A673 (cell line): ENCODE measurements at regions not wholly inside any gene's neighbourhood (a gene's known extent, or its start where the extent isn't known, plus 50 kb on each side); places are given as distances from the start of the nearest gene placed in this dataset.

ENCODE experiments used
- BruUV-seq: library from RNA; stranded (reverse); fragments of 400-500 nt; replicated peaks from 2 replicates; lab custom pipeline; 2021; lab: Mats Ljungman, UMichigan
- CTCF ChIA-PET: fragments of 300-600 bp; sonication (Branson Sonifier 250); formaldehyde crosslinking; loops from one replicate; lab custom pipeline; 2022; ENCODE audit warnings: antibody characterized with exemption; lab: Charles Lee
- POLR2A ChIA-PET: fragments of 300-600 bp; sonication (Branson Sonifier 250); formaldehyde crosslinking; loops from one replicate; lab custom pipeline; 2022; ENCODE audit warnings: antibody characterized with exemption; ENCODE audit not compliant: low non-redundant PET; lab: Charles Lee
- DNase-seq: peaks from one replicate; pipeline ENCODE4 v3.0.0-alpha.2; 2015; ENCODE audit warnings: low spot score
- H3K27ac ChIP-seq: fragments of 200-600 bp; sonication (generic); 2 replicates; pipeline ENCODE4 v1.5.1; 2016; ENCODE audit warnings: mixed run types, low read depth, mild to moderate bottlenecking, mixed read lengths, antibody characterized with exemption, low read length; ENCODE audit not compliant: poor library complexity, severe bottlenecking
- H3K27me3 ChIP-seq: fragments of 200-600 bp; sonication (generic); replicated peaks from 2 replicates; pipeline ENCODE4 v1.6.1; 2017; ENCODE audit warnings: mixed run types, low read depth, mild to moderate bottlenecking, mixed read lengths, antibody characterized with exemption, low read length; ENCODE audit not compliant: insufficient read depth, poor library complexity
- H3K36me3 ChIP-seq: fragments of 200-600 bp; sonication (generic); 2 replicates; pipeline ENCODE4 v1.6.1; 2016; ENCODE audit warnings: mixed run types, mild to moderate bottlenecking, mixed read lengths, antibody characterized with exemption, low read length; ENCODE audit not compliant: insufficient read depth, poor library complexity, severe bottlenecking
- H3K4me1 ChIP-seq: fragments of 200-600 bp; sonication (generic); 2 replicates; pipeline ENCODE4 v1.6.1; 2017; ENCODE audit warnings: mixed run types, mild to moderate bottlenecking, mixed read lengths, antibody characterized with exemption, low read length; ENCODE audit not compliant: insufficient read depth, poor library complexity, severe bottlenecking
- H3K4me3 ChIP-seq: fragments of 200-600 bp; sonication (generic); 2 replicates; pipeline ENCODE4 v1.5.1; 2016; ENCODE audit warnings: low read depth, mixed run types, mild to moderate bottlenecking, mixed read lengths, low read length; ENCODE audit not compliant: poor library complexity, severe bottlenecking
- H3K9me3 ChIP-seq: fragments of 200-600 bp; sonication (generic); 2 replicates; pipeline ENCODE4 v1.6.1; 2016; ENCODE audit warnings: mixed run types, low read depth, mild to moderate bottlenecking, mixed read lengths, antibody characterized with exemption, low read length; ENCODE audit not compliant: poor library complexity, severe bottlenecking
- EZH2 ChIP-seq: fragments of 200-600 bp; sonication (generic); IDR thresholded peaks from 2 replicates; pipeline ENCODE4 v1.6.1; 2017; ENCODE audit warnings: borderline replicate concordance, low read depth, mild to moderate bottlenecking, mixed read lengths, antibody characterized with exemption, low read length; ENCODE audit not compliant: poor library complexity, severe bottlenecking
- intact Hi-C: fragments of 100-400 bp; cut with micrococcal nuclease; formaldehyde crosslinking; loops from one replicate; pipeline ENCODE4 v1.10.0; 2022; ENCODE audit not compliant: unreplicated experiment
- TF ChIP-seq, protein P1 (sequence below): fragments of 300-800, 200-600 bp; sonication (generic); conservative IDR thresholded peaks from 2 replicates; pipeline ENCODE4 v1.5.1; 2017; ENCODE audit warnings: low read depth, mild to moderate bottlenecking, antibody characterized with exemption, low read length, moderate library complexity, mixed read lengths

DNA sequence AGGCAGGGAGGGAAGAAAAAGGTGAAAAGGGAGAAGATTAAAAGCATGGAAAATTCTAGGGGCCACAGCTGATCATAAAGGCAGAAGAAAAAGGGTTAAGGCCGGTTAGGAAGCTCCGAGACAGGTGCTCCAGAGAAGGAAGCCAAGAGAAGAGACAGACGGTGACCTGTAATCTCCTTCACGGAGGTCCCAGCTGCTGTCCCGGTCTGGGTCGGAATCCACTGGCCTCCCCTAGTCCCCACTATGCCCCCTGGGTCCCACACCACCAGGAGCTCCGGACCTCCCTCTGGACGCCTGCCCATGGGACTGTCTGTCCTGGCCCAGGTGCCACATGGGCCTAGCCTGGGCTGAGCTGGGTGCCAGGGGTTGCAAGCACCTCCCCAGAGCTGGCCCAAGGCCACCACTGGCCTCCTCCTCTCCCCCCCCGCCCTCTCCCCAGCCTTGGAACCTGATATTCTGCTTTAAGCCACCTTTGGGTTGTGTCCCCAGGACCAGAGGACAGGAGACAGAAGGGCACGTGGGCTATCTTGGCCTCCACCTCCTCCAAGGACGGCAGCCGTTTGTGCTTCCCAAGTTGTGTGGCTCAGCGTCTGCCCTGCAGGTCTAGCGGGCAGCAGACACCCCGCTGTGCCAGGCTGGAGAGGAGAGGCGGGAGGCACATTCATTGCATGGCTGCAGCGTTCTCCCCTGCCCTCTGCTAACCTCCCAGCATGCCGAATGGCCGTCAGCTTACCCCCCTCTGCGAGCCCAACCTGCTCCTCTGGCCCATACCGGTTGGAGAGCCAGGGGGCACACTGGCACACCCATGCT lies 102.4 kb downstream of the ENGASE start:
- TF ChIP-seq, protein P1, sequence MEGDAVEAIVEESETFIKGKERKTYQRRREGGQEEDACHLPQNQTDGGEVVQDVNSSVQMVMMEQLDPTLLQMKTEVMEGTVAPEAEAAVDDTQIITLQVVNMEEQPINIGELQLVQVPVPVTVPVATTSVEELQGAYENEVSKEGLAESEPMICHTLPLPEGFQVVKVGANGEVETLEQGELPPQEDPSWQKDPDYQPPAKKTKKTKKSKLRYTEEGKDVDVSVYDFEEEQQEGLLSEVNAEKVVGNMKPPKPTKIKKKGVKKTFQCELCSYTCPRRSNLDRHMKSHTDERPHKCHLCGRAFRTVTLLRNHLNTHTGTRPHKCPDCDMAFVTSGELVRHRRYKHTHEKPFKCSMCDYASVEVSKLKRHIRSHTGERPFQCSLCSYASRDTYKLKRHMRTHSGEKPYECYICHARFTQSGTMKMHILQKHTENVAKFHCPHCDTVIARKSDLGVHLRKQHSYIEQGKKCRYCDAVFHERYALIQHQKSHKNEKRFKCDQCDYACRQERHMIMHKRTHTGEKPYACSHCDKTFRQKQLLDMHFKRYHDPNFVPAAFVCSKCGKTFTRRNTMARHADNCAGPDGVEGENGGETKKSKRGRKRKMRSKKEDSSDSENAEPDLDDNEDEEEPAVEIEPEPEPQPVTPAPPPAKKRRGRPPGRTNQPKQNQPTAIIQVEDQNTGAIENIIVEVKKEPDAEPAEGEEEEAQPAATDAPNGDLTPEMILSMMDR = no peak
- TF ChIP-seq EZH2 = no peak
- Histone ChIP-seq H3K4me1 (no peaks in the 10 kb centered on the region), H3K27me3 (peaks cover 70% of the 10 kb centered on the region), H3K4me3 (no peak overlapping the region), H3K9me3 (no peaks in the 10 kb centered on the region), H3K36me3 (no peaks in the 10 kb centered on the region), H3K27ac (no peak overlapping the region)
- no peak for DNase-seq
- CTCF ChIA-PET = no interaction called here
- POLR2A ChIA-PET = no interaction called here
- BruUV-seq = no TSS peak
- intact Hi-C loops = no loop called here

DNA sequence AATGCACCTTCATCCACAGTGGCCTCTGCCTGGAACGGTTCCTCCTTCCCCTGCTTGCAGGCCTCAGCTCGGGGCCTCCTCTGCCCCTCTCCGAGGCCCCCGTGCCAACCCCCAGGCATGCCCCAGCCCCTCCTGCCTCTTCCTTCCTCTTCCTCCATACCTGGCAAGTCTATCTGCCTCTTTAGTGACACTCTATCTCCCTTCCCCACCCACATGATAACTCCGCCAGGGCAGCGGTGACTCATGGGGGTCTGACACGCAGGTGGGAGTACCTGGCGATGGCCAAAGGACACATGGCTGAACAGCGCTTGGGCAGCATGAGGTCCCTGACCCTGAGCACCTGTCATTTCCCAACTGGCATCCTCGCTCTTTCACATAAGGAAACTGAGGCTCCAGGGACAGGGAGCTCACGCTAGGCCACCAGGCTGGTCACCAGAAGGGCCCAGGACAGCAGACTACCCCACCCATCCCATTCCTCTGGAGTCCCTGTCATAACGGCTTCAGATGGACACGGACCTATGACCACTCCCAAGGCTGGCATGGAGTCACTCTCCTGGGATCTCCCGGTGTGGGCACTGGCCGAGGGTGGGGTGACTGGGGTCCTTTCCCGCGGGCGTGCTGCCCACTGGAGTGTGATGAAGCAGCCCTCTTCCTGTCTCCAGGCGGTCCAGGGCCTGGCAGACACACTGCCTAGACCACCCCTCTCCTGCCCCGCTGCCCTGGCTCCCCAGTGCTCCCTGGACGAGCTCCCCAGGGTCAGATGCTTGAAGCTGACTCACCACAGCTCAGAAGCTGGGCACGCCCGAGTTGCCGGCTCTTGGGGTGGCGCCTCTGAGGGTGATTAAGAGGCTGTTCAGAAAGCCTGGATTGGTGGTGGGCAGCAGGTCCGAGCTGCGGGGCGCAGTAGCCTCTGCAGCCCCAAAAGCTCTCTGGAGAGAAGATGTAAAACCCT lies 100.6 kb downstream of the ENGASE start:
- ChIA-PET POLR2A (no interaction called here), CTCF (no interaction called here)
- no peak overlapping the region for H3K27ac ChIP-seq
- H3K36me3 ChIP-seq = no peaks in the 10 kb centered on the region
- no peaks in the 10 kb centered on the region for H3K9me3 ChIP-seq
- no peaks in the 10 kb centered on the region for H3K4me1 ChIP-seq
- BruUV-seq = no TSS peak
- intact Hi-C loops = no loop called here
- H3K27me3 ChIP-seq = peaks cover 63% of the 10 kb centered on the region
- no peak for DNase-seq
- TF ChIP-seq EZH2 = no peak
- TF ChIP-seq, protein P1 = no peak
- no peak overlapping the region for H3K4me3 ChIP-seq

DNA sequence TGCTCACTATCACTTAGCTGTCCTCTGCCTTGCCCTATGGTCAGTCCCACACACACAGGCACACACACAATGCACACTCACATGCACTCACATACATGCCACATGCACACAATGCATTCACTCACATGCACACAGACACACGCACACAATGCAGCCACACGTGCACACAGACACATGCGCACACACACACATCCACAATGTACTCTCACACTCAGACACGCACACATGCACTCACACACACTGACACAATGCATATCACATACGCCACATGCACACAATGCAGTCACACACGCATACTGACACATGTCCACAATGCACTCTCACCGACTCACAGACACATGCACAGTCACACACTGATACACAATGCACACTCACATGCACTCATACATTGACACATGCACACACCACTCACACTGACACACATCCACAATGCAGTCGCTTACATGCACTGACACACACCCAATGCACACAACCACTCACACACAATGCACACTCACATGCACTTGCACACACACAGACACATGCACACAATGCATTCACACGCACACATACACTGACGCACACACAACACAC lies 99.7 kb downstream of the ENGASE start:
- intact Hi-C loops = no loop called here
- CTCF ChIA-PET = no interaction called here

More for the DNA sequence above, 99.7 kb downstream of the ENGASE start:
- POLR2A ChIA-PET = no interaction called here
- Histone ChIP-seq H3K36me3 (no peaks in the 10 kb centered on the region), H3K9me3 (no peaks in the 10 kb centered on the region), H3K4me3 (no peak overlapping the region), H3K4me1 (no peaks in the 10 kb centered on the region), H3K27me3 (peaks cover 63% of the 10 kb centered on the region), H3K27ac (no peak overlapping the region)
- BruUV-seq = no TSS peak
- TF ChIP-seq, protein P1 = no peak
- TF ChIP-seq EZH2 = no peak
- no peak for DNase-seq
